ENCODE measurements at regions not wholly inside any gene's neighbourhood (a gene's known extent, or its start where the extent isn't known, plus 50 kb on each side); places are given as distances from the start of the nearest gene placed in this dataset.

DNA sequence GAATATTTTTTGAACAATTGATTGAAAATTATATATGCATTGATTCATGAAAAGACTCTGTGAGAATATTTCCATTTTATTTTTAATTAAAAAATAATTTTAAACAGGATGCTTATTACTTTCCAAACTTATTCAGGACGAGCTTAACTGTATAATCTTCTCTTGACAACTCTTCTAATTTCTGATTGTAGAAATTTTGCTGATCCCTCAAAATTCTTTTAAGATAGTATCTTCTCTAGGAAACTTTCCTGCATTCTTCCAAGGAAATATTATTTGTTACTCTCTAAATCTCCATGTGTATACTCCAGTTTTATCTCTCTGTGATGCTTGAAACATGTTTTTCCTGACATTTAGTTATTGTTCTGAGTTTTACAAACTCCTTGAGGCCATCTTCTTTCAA is 197.2 kb downstream of the BCHE start:
- no peaks in the 10 kb centered on the region for H3K36me3 ChIP-seq (ENCODE audit: control insufficient read depth in 2 of 2, insufficient read depth in 2 of 2, low read length in 1 of 2)
- H3K9me3 ChIP-seq (ENCODE audit: control insufficient read depth in 2 of 2, insufficient read depth in 1 of 2, low read length in 1 of 2) = no peaks in the 10 kb centered on the region
- H3K4me3 ChIP-seq (ENCODE audit: low read length in 2 of 2) = no peak overlapping the region
- DNase-seq (ENCODE audit: low read depth in 6 of 9, low spot score in 9 of 9) = no peak
- WGBS = 76% methylated on average over 1 of the region's 1 CpG
- H3K27me3 ChIP-seq (ENCODE audit: control insufficient read depth in 2 of 2, insufficient read depth in 1 of 2, low read length in 1 of 2) = no peaks in the 10 kb centered on the region
- H3K4me1 ChIP-seq (ENCODE audit: control insufficient read depth in 2 of 2, insufficient read depth in 2 of 2, low read length in 2 of 2) = no peaks in the 10 kb centered on the region
- H3K27ac ChIP-seq (ENCODE audit: low read depth in 1 of 2, low read length in 1 of 2) = no peak overlapping the region

DNA sequence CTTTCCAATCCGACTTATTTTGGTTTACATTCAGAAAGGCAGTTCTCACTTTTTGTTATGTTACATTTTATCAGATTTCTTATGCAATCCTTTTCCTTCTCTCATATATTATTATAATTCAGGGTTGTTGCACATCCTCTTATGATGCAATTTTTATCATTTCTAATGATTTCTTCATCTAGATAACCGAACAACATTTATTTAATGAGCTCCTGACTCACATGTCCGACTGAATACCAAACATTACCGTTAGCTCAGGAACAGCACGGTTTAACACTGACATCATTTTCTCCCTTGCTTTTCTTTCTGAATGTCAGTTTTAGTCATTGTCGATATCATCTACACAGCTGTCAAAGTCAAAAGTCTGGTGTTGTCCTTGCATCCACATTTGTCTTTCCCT is 199.2 kb downstream of the BCHE start:
- no peaks in the 10 kb centered on the region for H3K9me3 ChIP-seq (ENCODE audit: control insufficient read depth in 2 of 2, insufficient read depth in 1 of 2, low read length in 1 of 2)
- 96% methylated on average over 6 of the region's 6 CpGs for WGBS
- DNase-seq (ENCODE audit: low read depth in 6 of 9, low spot score in 9 of 9) = no peak
- H3K4me3 ChIP-seq (ENCODE audit: low read length in 2 of 2) = no peak overlapping the region
- H3K27me3 ChIP-seq (ENCODE audit: control insufficient read depth in 2 of 2, insufficient read depth in 1 of 2, low read length in 1 of 2) = no peaks in the 10 kb centered on the region
- no peaks in the 10 kb centered on the region for H3K4me1 ChIP-seq (ENCODE audit: control insufficient read depth in 2 of 2, insufficient read depth in 2 of 2, low read length in 2 of 2)
- no peak overlapping the region for H3K27ac ChIP-seq (ENCODE audit: low read depth in 1 of 2, low read length in 1 of 2)
- H3K36me3 ChIP-seq (ENCODE audit: control insufficient read depth in 2 of 2, insufficient read depth in 2 of 2, low read length in 1 of 2) = no peaks in the 10 kb centered on the region

DNA sequence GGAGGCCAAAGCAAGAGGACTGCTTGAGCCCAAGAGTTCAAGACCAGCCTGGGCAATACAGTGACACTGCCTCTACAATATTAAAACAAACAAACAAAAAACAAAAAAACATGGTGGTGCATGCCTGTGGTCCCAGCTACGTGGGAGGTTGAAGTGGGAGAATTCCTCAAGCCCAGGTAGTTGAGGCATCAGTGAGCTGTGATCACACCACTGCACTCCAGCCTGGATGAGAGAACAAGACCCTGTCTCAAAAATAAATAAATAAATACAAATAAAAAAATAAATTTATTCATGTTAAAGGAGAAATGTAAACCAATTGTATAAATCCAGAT is 200.6 kb downstream of the BCHE start:
- Histone ChIP-seq H3K9me3 (ENCODE audit: control insufficient read depth in 2 of 2, insufficient read depth in 1 of 2, low read length in 1 of 2) (no peaks in the 10 kb centered on the region), H3K27ac (ENCODE audit: low read depth in 1 of 2, low read length in 1 of 2) (no peak overlapping the region), H3K4me3 (ENCODE audit: low read length in 2 of 2) (no peak overlapping the region), H3K4me1 (ENCODE audit: control insufficient read depth in 2 of 2, insufficient read depth in 2 of 2, low read length in 2 of 2) (no peaks in the 10 kb centered on the region), H3K27me3 (ENCODE audit: control insufficient read depth in 2 of 2, insufficient read depth in 1 of 2, low read length in 1 of 2) (no peaks in the 10 kb centered on the region), H3K36me3 (ENCODE audit: control insufficient read depth in 2 of 2, insufficient read depth in 2 of 2, low read length in 1 of 2) (no peaks in the 10 kb centered on the region)
- 89% methylated on average over 1 of the region's 1 CpG for WGBS
- no peak for DNase-seq (ENCODE audit: low read depth in 6 of 9, low spot score in 9 of 9)

DNA sequence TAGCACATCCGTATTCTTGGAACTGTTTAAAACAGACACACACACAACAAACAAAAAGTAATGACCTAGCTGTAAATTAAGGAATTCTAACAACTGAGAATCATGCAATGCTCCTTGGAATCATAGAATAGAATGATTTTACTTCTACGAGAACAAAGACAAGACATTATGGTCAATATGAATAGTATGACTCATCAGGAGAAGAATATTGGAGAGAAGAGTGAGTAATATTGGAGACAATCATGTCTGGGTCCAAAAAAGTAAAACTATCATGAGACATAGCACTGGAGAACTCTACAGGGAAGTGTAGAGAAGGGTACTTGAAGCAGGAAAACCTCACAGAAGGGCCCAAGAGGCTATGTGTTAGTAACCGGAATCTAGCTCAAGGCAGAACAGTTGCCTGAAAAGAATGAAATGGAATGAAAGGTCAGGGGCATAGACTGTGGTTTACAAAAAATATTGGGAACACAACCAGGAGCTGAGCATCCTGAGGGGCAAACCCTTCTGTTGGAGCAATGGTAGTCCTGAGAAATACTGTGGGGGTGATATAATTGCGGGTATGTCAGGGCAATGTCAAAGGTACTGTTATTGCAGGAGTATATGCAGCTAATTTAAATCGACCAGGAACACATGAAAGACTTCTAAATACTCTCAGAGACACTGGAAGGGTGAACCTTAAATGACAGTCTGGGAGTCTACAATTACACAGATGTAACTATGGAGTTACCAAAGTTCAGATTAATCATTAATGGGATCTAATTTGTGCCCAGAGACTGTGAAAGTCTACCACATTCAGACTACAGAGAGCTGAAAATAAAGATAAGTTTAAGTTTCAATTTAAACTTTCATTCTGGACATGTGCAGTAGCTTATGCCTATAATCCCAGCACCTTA is 201.2 kb downstream of the BCHE start:
- Histone ChIP-seq H3K27ac (ENCODE audit: low read depth in 1 of 2, low read length in 1 of 2) (no peak overlapping the region), H3K36me3 (ENCODE audit: control insufficient read depth in 2 of 2, insufficient read depth in 2 of 2, low read length in 1 of 2) (no peaks in the 10 kb centered on the region), H3K4me1 (ENCODE audit: control insufficient read depth in 2 of 2, insufficient read depth in 2 of 2, low read length in 2 of 2) (no peaks in the 10 kb centered on the region), H3K9me3 (ENCODE audit: control insufficient read depth in 2 of 2, insufficient read depth in 1 of 2, low read length in 1 of 2) (peaks cover under 1 to 5% of the 10 kb centered on the region in 2 donors), H3K27me3 (ENCODE audit: control insufficient read depth in 2 of 2, insufficient read depth in 1 of 2, low read length in 1 of 2) (no peaks in the 10 kb centered on the region), H3K4me3 (ENCODE audit: low read length in 2 of 2) (no peak overlapping the region)
- no peak for DNase-seq (ENCODE audit: low read depth in 6 of 9, low spot score in 9 of 9)
- 89% methylated on average over 5 of the region's 5 CpGs for WGBS

DNA sequence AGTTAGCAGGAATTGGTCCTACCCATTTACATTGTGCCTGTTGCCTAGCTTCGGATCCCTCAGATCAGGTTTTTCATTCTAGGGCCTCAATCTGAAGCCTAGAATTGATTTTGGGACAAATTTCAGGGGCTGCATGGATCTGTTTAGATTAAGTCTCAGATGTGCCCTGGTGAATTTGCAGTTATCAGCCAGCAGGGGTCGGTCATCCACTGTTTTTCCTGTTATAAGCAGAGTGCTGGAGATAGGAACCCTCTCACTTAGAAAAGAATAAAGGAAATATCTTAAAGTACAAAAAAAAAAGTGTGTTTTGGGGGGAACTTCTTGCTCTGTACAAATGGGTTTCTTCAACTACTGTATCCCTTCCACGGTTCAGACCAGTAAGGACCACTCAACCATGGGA is 212.5 kb downstream of the BCHE start:
- Histone ChIP-seq H3K27me3 (ENCODE audit: control insufficient read depth in 2 of 2, insufficient read depth in 1 of 2, low read length in 1 of 2) (no peaks in the 10 kb centered on the region), H3K9me3 (ENCODE audit: control insufficient read depth in 2 of 2, insufficient read depth in 1 of 2, low read length in 1 of 2) (peaks cover 0 to 26% of the 10 kb centered on the region in 2 donors), H3K4me3 (ENCODE audit: low read length in 2 of 2) (no peak overlapping the region), H3K36me3 (ENCODE audit: control insufficient read depth in 2 of 2, insufficient read depth in 2 of 2, low read length in 1 of 2) (no peaks in the 10 kb centered on the region), H3K4me1 (ENCODE audit: control insufficient read depth in 2 of 2, insufficient read depth in 2 of 2, low read length in 2 of 2) (no peaks in the 10 kb centered on the region), H3K27ac (ENCODE audit: low read depth in 1 of 2, low read length in 1 of 2) (no peak overlapping the region)
- DNase-seq (ENCODE audit: low read depth in 6 of 9, low spot score in 9 of 9) = no peak
- 89% methylated on average over 3 of the region's 3 CpGs for WGBS

DNA sequence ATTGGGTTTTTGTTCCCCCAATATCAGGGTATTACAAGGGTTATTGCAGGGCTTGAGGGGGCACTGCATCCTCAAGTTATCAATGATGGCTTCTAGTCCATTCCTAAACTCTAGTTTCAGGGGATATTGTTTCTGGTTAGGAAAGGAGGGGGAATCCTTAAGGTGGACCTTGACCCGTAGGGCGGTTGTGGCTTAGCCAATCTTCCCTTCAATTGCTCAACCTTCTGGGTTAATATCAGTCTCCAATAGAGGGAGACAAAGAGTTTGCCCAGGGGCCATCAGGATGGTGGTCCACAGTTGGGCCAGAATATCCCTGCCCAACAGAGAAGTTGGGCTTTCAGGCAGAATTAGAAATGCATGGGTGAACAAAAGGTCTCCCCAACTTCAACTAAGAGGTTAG is 214.9 kb downstream of the BCHE start:
- H3K4me1 ChIP-seq (ENCODE audit: control insufficient read depth in 2 of 2, insufficient read depth in 2 of 2, low read length in 2 of 2) = no peaks in the 10 kb centered on the region
- H3K4me3 ChIP-seq (ENCODE audit: low read length in 2 of 2) = no peak overlapping the region
- DNase-seq (ENCODE audit: low read depth in 6 of 9, low spot score in 9 of 9) = no peak
- H3K9me3 ChIP-seq (ENCODE audit: control insufficient read depth in 2 of 2, insufficient read depth in 1 of 2, low read length in 1 of 2) = peaks cover 0 to 26% of the 10 kb centered on the region in 2 donors
- H3K27ac ChIP-seq (ENCODE audit: low read depth in 1 of 2, low read length in 1 of 2) = no peak overlapping the region
- no peaks in the 10 kb centered on the region for H3K36me3 ChIP-seq (ENCODE audit: control insufficient read depth in 2 of 2, insufficient read depth in 2 of 2, low read length in 1 of 2)
- 95% methylated on average over 2 of the region's 2 CpGs for WGBS
- H3K27me3 ChIP-seq (ENCODE audit: control insufficient read depth in 2 of 2, insufficient read depth in 1 of 2, low read length in 1 of 2) = no peaks in the 10 kb centered on the region

DNA sequence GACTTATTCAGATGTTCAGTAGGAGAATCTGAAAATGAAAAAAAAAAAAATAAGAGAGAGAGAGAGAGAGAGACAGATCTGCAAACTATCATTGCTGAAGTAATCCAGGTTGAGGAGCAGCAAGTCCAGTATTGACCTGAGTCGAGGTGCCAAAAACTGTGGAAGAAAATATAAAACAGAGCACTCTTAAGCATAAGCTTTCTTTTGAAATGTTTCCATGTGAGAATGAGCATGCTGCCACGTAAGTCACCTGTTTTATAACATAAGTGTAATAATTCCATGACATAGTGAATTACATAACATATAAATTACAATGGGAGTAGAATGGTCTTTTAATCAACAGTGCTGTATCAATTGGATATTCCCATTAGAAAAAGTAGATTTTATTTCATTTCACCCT is 218.2 kb downstream of the BCHE start:
- H3K27ac ChIP-seq (ENCODE audit: low read depth in 1 of 2, low read length in 1 of 2) = no peak overlapping the region
- no peaks in the 10 kb centered on the region for H3K4me1 ChIP-seq (ENCODE audit: control insufficient read depth in 2 of 2, insufficient read depth in 2 of 2, low read length in 2 of 2)
- WGBS = 66% methylated on average over 2 of the region's 2 CpGs
- no peak for DNase-seq (ENCODE audit: low read depth in 6 of 9, low spot score in 9 of 9)
- H3K9me3 ChIP-seq (ENCODE audit: control insufficient read depth in 2 of 2, insufficient read depth in 1 of 2, low read length in 1 of 2) = peaks cover 0 to 11% of the 10 kb centered on the region in 2 donors
- H3K4me3 ChIP-seq (ENCODE audit: low read length in 2 of 2) = no peak overlapping the region
- no peaks in the 10 kb centered on the region for H3K27me3 ChIP-seq (ENCODE audit: control insufficient read depth in 2 of 2, insufficient read depth in 1 of 2, low read length in 1 of 2)
- no peaks in the 10 kb centered on the region for H3K36me3 ChIP-seq (ENCODE audit: control insufficient read depth in 2 of 2, insufficient read depth in 2 of 2, low read length in 1 of 2)

DNA sequence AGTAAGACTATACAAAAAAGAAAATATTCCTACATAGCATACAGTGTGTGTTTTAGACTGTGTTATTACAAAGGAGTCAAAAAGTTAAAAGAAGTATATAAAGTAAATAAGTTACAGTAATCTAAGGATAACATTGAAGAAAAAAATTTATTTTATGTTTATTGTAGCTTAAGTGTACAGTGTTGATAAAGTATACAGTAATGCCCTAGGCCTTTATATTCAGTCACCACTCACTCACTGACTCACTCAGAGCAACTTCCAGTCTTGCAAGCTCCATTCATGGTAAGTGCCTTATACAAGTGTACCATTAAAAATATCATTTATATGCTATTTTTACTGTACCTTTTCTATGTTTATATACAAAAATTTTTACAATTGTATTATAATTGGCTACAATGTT is 220.1 kb downstream of the BCHE start:
- Histone ChIP-seq H3K27me3 (ENCODE audit: control insufficient read depth in 2 of 2, insufficient read depth in 1 of 2, low read length in 1 of 2) (no peaks in the 10 kb centered on the region), H3K27ac (ENCODE audit: low read depth in 1 of 2, low read length in 1 of 2) (no peak overlapping the region), H3K4me3 (ENCODE audit: low read length in 2 of 2) (no peak overlapping the region), H3K36me3 (ENCODE audit: control insufficient read depth in 2 of 2, insufficient read depth in 2 of 2, low read length in 1 of 2) (no peaks in the 10 kb centered on the region), H3K9me3 (ENCODE audit: control insufficient read depth in 2 of 2, insufficient read depth in 1 of 2, low read length in 1 of 2) (no peaks in the 10 kb centered on the region), H3K4me1 (ENCODE audit: control insufficient read depth in 2 of 2, insufficient read depth in 2 of 2, low read length in 2 of 2) (no peaks in the 10 kb centered on the region)
- DNase-seq (ENCODE audit: low read depth in 6 of 9, low spot score in 9 of 9) = no peak

DNA sequence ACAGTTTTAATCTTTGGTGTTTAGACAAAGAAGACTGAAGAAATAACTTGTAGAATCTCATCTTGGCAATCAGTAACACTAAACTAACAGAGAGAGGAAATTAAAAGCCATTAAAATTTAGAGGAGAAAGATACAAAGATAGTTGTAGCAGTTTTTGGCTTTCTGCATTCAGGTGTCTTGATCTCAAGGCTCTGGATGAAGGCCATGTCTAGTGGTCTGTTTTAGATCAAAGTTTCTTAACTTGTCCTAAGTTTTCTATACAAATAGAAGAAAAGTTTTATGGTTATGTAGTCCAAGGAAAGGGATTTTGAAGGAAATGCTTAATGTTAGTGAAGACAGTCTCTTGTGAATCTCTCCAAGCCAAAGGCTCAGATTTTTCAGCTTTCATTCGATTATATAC is 222.9 kb downstream of the BCHE start:
- Histone ChIP-seq H3K9me3 (ENCODE audit: control insufficient read depth in 2 of 2, insufficient read depth in 1 of 2, low read length in 1 of 2) (no peaks in the 10 kb centered on the region), H3K27me3 (ENCODE audit: control insufficient read depth in 2 of 2, insufficient read depth in 1 of 2, low read length in 1 of 2) (no peaks in the 10 kb centered on the region), H3K4me1 (ENCODE audit: control insufficient read depth in 2 of 2, insufficient read depth in 2 of 2, low read length in 2 of 2) (no peaks in the 10 kb centered on the region), H3K36me3 (ENCODE audit: control insufficient read depth in 2 of 2, insufficient read depth in 2 of 2, low read length in 1 of 2) (no peaks in the 10 kb centered on the region), H3K27ac (ENCODE audit: low read depth in 1 of 2, low read length in 1 of 2) (no peak overlapping the region), H3K4me3 (ENCODE audit: low read length in 2 of 2) (no peak overlapping the region)
- 93% methylated on average over 1 of the region's 1 CpG for WGBS
- DNase-seq (ENCODE audit: low read depth in 6 of 9, low spot score in 9 of 9) = no peak
